Peyer's patch (tissue), 4 donors: ENCODE measurements at regions not wholly inside any gene's neighbourhood (a gene's known extent, or its start where the extent isn't known, plus 50 kb on each side); places are given as distances from the start of the nearest gene placed in this dataset.

ENCODE experiments used
- DNase-seq, 3 donors: peaks; one replicate each; pipeline ENCODE4 v3.0.0-alpha.2; 2017 to 2019
- H3K27ac ChIP-seq, 4 donors: fragments of 200-600 bp; sonication (generic); one replicate each; pipeline ENCODE4 v1.5.1; 2016 to 2019
- H3K27me3 ChIP-seq, 2 donors: fragments of 200-600 bp; sonication (generic); one replicate each; pipeline ENCODE4 v1.5.1; 2019
- H3K36me3 ChIP-seq, 3 donors: fragments of 200-600 bp; sonication (generic); one replicate each; pipeline ENCODE4 v1.5.1; 2016 to 2019
- H3K4me1 ChIP-seq, 4 donors: fragments of 200-600 bp; sonication (generic); one replicate each; pipeline ENCODE4 v1.5.1; 2016 to 2019
- H3K4me3 ChIP-seq, 4 donors: fragments of 200-600 bp; sonication (generic); 1 replicate in 3 of 4; 2 replicates in 1 of 4; pipeline ENCODE4 v1.5.1; 2016 to 2019; ENCODE audit warnings: mild to moderate bottlenecking in 1 of 4
- H3K9me3 ChIP-seq, 4 donors: fragments of 200-600 bp; sonication (generic); one replicate each; pipeline ENCODE4 v1.5.1; 2016 to 2019; ENCODE audit warnings: mild to moderate bottlenecking in 1 of 4
- POLR2A ChIP-seq, 2 donors: fragments of 450-650 bp; IDR thresholded peaks; one replicate each; pipeline ENCODE4 v1.5.1; 2017; ENCODE audit warnings: antibody characterized with exemption in 2 of 2, mild to moderate bottlenecking in 2 of 2, moderate library complexity in 2 of 2
- TF ChIP-seq, protein P1 (sequence below), 6 experiments: fragments of 450-650 bp in 4 of 6; fragments of 200-600 bp in 2 of 6; sonication (generic) in 1 of 6; IDR thresholded peaks; one replicate each; pipeline ENCODE4 v1.5.1; 2017 to 2019; ENCODE audit warnings: antibody characterized with exemption in 6 of 6, mild to moderate bottlenecking in 3 of 6, moderate library complexity in 1 of 6

DNA sequence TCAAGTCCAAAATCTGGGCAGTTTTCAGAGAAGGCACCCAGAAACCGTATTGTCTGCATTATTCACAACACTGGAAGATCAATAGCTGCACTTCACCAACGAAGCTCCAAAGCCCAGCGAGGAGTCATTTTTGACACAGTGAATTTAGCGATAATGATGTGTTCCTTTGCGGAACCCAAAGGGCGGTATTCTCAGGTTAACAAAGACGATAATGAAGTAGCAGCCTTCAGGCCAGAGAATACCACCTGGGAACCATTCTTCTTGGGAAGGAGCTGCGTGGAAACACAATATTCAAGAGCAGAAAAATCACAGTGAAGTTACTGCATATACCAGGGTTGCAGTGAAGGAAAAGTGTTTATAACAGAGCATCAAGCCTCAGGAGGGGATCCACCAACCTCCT is 381.0 kb downstream of the TOX3 start:
- no peak overlapping the region for H3K27ac ChIP-seq
- no peaks in the 10 kb centered on the region for H3K27me3 ChIP-seq
- DNase-seq = no peak
- peaks cover 0 to 6% (median 0%) of the 10 kb centered on the region in 4 donors for H3K4me1 ChIP-seq
- no peaks in the 10 kb centered on the region for H3K9me3 ChIP-seq
- H3K4me3 ChIP-seq = no peak overlapping the region
- no peaks in the 10 kb centered on the region for H3K36me3 ChIP-seq
- no peak for TF ChIP-seq POLR2A (IDR thresholded peaks at IDR 0.05)
- TF ChIP-seq, protein P1, sequence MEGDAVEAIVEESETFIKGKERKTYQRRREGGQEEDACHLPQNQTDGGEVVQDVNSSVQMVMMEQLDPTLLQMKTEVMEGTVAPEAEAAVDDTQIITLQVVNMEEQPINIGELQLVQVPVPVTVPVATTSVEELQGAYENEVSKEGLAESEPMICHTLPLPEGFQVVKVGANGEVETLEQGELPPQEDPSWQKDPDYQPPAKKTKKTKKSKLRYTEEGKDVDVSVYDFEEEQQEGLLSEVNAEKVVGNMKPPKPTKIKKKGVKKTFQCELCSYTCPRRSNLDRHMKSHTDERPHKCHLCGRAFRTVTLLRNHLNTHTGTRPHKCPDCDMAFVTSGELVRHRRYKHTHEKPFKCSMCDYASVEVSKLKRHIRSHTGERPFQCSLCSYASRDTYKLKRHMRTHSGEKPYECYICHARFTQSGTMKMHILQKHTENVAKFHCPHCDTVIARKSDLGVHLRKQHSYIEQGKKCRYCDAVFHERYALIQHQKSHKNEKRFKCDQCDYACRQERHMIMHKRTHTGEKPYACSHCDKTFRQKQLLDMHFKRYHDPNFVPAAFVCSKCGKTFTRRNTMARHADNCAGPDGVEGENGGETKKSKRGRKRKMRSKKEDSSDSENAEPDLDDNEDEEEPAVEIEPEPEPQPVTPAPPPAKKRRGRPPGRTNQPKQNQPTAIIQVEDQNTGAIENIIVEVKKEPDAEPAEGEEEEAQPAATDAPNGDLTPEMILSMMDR (IDR thresholded peaks at IDR 0.05) = no peak

DNA sequence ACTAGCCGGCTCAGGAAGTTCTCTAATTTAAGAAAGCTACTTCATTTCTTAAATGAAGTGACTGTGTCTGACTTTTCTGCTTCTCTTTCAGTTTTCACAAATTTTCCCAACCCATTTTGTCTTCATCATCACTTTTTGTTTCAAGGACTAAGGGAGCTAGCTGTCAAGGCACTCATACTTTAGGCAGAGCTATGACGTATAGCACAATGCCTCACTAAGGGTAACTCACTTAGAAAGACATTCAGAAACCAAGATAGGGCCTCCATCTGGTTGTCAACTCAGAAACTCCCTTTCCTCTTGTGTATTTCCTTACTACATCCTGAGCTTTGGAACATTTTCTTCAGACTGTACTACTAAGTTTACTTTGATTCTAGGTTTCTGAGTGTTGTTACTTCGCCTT is 397.9 kb downstream of the TOX3 start:
- Histone ChIP-seq H3K4me3 (no peak overlapping the region), H3K9me3 (no peaks in the 10 kb centered on the region), H3K36me3 (no peaks in the 10 kb centered on the region), H3K4me1 (no peaks in the 10 kb centered on the region), H3K27me3 (no peaks in the 10 kb centered on the region), H3K27ac (no peak overlapping the region)
- TF ChIP-seq, protein P1 (IDR thresholded peaks at IDR 0.05) = no peak
- no peak for TF ChIP-seq POLR2A (IDR thresholded peaks at IDR 0.05)
- DNase-seq = no peak

DNA sequence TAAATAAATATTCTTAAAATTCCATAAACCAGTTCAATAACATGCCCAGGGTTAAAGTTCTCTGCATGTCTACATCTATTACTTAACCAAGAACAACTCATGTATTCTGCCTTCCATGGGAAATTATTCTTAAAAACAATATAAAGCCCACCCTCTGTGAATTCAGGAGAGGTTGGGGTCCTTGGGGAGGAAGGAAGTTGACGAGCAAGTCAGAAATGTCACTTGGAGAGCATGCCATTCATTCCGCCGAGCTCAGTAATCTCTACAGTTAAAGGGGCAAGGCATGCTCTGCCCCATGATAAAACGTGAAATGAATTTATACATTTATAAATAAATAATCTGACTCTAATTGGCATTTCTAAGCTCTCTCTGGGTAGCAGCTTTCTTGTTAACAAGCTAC is 405.1 kb downstream of the TOX3 start:
- H3K27me3 ChIP-seq = no peaks in the 10 kb centered on the region
- H3K27ac ChIP-seq = no peak overlapping the region
- DNase-seq = no peak
- H3K4me3 ChIP-seq = no peak overlapping the region
- no peak for TF ChIP-seq POLR2A (IDR thresholded peaks at IDR 0.05)
- TF ChIP-seq, protein P1 (IDR thresholded peaks at IDR 0.05) = no peak
- H3K4me1 ChIP-seq = no peaks in the 10 kb centered on the region
- H3K9me3 ChIP-seq = no peaks in the 10 kb centered on the region
- H3K36me3 ChIP-seq = no peaks in the 10 kb centered on the region

DNA sequence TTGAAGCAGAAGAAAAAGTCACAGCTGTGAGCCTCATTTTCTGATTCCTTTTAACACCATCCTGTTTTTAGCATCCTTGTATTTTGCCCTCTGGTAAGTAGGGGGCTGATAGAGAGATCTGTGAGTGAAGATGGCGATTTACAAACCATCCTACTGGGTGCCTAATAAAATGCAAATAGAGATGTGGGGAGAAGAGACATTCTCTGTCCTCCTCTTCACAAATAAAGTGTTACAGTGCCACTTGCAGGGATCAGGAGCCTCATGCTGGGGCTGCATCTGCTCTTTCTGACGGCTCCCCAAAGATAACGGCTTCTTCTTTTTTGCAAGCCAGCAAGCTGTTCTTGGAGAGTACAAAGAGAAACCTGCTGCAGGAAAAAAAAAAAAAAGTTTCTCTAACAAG is 418.6 kb downstream of the TOX3 start:
- TF ChIP-seq, protein P1 (IDR thresholded peaks at IDR 0.05) = no peak
- TF ChIP-seq POLR2A (IDR thresholded peaks at IDR 0.05) = no peak
- DNase-seq = no peak

DNA sequence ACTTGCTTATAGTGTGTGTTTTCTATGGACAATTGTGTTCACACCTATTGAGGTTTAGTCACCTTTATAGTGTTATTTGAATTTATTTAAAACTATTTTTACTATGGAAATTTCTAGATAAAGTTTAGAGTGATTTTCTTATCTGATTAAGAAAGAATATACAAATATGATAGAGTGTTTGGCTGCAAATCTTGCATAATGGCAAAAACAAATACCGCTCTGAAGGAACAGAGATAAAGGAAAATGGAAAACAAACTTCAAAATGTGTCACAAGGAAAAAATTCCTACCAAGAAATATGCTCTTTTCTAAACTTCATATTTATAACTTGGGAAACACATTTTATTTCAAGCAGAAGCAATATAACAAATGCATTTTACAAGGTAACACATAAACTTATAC is 423.1 kb downstream of the TOX3 start:
- Histone ChIP-seq H3K4me1 (no peaks in the 10 kb centered on the region), H3K4me3 (no peak overlapping the region), H3K27me3 (no peaks in the 10 kb centered on the region), H3K36me3 (no peaks in the 10 kb centered on the region), H3K9me3 (no peaks in the 10 kb centered on the region), H3K27ac (no peak overlapping the region)
- no peak for DNase-seq
- TF ChIP-seq, protein P1 (IDR thresholded peaks at IDR 0.05) = no peak
- no peak for TF ChIP-seq POLR2A (IDR thresholded peaks at IDR 0.05)

More for the DNA sequence above, 418.6 kb downstream of the TOX3 start:
- Histone ChIP-seq H3K36me3 (no peaks in the 10 kb centered on the region), H3K27ac (no peak overlapping the region), H3K4me1 (no peaks in the 10 kb centered on the region), H3K4me3 (no peak overlapping the region), H3K9me3 (no peaks in the 10 kb centered on the region), H3K27me3 (no peaks in the 10 kb centered on the region)
